OCI-LY7 (cell line): ENCODE measurements at regions not wholly inside any gene's neighbourhood (a gene's known extent, or its start where the extent isn't known, plus 50 kb on each side); places are given as distances from the start of the nearest gene placed in this dataset.

Experiments used
- EZH2phosphoT487 ChIP-seq: fragments of 200-600 bp; sonication (generic); IDR thresholded peaks from 2 replicates; pipeline ENCODE4 v1.6.1; 2018; ENCODE audit warnings: low read depth, borderline replicate concordance, mild to moderate bottlenecking, mixed run types, antibody characterized with exemption, low read length, moderate library complexity, mixed read lengths
- TF ChIP-seq, protein P1 (sequence below): fragments of 200-600 bp; sonication (generic); conservative IDR thresholded peaks from 2 replicates; pipeline ENCODE4 v1.5.1; 2014; ENCODE audit warnings: mild to moderate bottlenecking, antibody characterized with exemption, low read length, moderate library complexity, mixed read lengths

DNA sequence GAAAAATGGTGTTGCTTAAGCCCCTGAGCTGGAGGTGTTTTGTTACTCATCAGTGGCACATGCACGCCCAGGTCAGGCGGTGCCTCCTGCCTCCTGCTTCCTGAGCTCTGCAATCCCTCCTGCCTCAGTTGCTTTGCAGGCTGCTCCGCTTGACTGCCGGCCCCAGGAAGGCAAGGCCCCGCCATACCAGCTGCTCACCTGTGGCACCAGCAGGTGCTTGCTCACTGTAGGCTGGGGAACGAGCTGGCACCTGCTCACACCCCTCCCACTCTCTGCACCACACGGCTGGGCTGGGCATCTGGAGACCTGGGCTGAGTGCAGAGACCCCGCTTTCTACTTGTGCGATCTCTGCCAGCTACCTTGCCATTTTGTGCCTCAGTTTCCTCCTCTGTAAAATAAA is 200.2 kb downstream of the RBFOX3 start:
- TF ChIP-seq, protein P1, sequence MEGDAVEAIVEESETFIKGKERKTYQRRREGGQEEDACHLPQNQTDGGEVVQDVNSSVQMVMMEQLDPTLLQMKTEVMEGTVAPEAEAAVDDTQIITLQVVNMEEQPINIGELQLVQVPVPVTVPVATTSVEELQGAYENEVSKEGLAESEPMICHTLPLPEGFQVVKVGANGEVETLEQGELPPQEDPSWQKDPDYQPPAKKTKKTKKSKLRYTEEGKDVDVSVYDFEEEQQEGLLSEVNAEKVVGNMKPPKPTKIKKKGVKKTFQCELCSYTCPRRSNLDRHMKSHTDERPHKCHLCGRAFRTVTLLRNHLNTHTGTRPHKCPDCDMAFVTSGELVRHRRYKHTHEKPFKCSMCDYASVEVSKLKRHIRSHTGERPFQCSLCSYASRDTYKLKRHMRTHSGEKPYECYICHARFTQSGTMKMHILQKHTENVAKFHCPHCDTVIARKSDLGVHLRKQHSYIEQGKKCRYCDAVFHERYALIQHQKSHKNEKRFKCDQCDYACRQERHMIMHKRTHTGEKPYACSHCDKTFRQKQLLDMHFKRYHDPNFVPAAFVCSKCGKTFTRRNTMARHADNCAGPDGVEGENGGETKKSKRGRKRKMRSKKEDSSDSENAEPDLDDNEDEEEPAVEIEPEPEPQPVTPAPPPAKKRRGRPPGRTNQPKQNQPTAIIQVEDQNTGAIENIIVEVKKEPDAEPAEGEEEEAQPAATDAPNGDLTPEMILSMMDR, result no peak
- no peak for TF ChIP-seq EZH2phosphoT487
